HepG2 (cell line): ENCODE measurements at regions not wholly inside any gene's neighbourhood (a gene's known extent, or its start where the extent isn't known, plus 50 kb on each side); places are given as distances from the start of the nearest gene placed in this dataset.
"Not testable (repeated sequence)": the region's sequence is repeated elsewhere in the genome, so short reads cannot be mapped to it uniquely, and the experiment has no call there.

Experiments used
- CHD2 ChIP-seq: IDR thresholded peaks from 2 replicates; pipeline ENCODE4 v1.6.1; 2011; ENCODE audit warnings: low read depth, low read length, improper control_type of control experiment
- CSRNP2 ChIP-seq: sonication (generic); formaldehyde crosslinking; conservative IDR thresholded peaks from 2 replicates; pipeline ENCODE4 v1.8.0; 2022; ENCODE audit warnings: low read depth, missing genetic modification reagents
- ELF1 ChIP-seq: sonication (generic); formaldehyde crosslinking; IDR thresholded peaks from 2 replicates; pipeline ENCODE4 v1.4.0; 2020; ENCODE audit warnings: missing genetic modification reagents
- EP300 ChIP-seq, 3 experiments: sonication (generic) in 1 of 3; formaldehyde crosslinking in 1 of 3; IDR thresholded peaks; 2 replicates each; pipeline versions ENCODE4 v1.5.1 to v1.6.1; 2011 to 2020; ENCODE audit warnings: low read depth in 2 of 3, low read length in 2 of 3, borderline replicate concordance in 1 of 3, improper control_type of control experiment in 1 of 3, mild to moderate bottlenecking in 1 of 3, missing genetic modification reagents in 1 of 3, moderate library complexity in 1 of 3
- GTF2F1 ChIP-seq: fragments of 150-350 bp; IDR thresholded peaks from 2 replicates; pipeline ENCODE4 v1.6.1; 2014; ENCODE audit warnings: low read length
- KDM3A ChIP-seq: IDR thresholded peaks from 2 replicates; pipeline ENCODE4 v1.6.1; 2018; ENCODE audit warnings: low read depth, missing compliant biosample characterization
- KDM5B ChIP-seq: sonication (generic); formaldehyde crosslinking; IDR thresholded peaks from 2 replicates; pipeline ENCODE4 v1.4.0; 2020; ENCODE audit warnings: missing genetic modification reagents, mild to moderate bottlenecking, borderline replicate concordance
- PAF1 ChIP-seq: IDR thresholded peaks from 2 replicates; pipeline ENCODE4 v1.6.1; 2016; ENCODE audit warnings: missing genetic modification reagents, missing compliant biosample characterization
- TCF7 ChIP-seq: sonication (generic); IDR thresholded peaks from 2 replicates; pipeline ENCODE4 v1.6.1; 2016; ENCODE audit warnings: antibody characterized with exemption, low read depth
- ZNF33A ChIP-seq: sonication (generic); formaldehyde crosslinking; IDR thresholded peaks from 2 replicates; pipeline ENCODE4 v1.5.1; 2020; ENCODE audit warnings: missing genetic modification reagents, mild to moderate bottlenecking, moderate library complexity, borderline replicate concordance
- ZNF513 ChIP-seq: sonication (generic); formaldehyde crosslinking; conservative IDR thresholded peaks from 2 replicates; pipeline ENCODE4 v1.5.0; 2020; ENCODE audit warnings: missing genetic modification reagents
- TF ChIP-seq, protein P1 (sequence below): sonication (generic); formaldehyde crosslinking; IDR thresholded peaks from 2 replicates; pipeline ENCODE4 v1.5.0; 2020; ENCODE audit warnings: mild to moderate bottlenecking, missing genetic modification reagents, moderate library complexity

- not testable (repeated sequence) for TF ChIP-seq EP300 (IDR thresholded peaks at IDR 0.05; ENCODE audit: low read depth in 2 of 2, low read length in 2 of 2); EP300 (CRISPR knock-in tag; IDR thresholded peaks at IDR 0.05; ENCODE audit: borderline replicate concordance); GTF2F1; ELF1; KDM3A; PAF1 (CRISPR knock-in tag); CHD2; TCF7; KDM5B (CRISPR knock-in tag); ZNF513 (CRISPR knock-in tag); ZNF33A; CSRNP2 (CRISPR knock-in tag)
- TF ChIP-seq, protein P1, sequence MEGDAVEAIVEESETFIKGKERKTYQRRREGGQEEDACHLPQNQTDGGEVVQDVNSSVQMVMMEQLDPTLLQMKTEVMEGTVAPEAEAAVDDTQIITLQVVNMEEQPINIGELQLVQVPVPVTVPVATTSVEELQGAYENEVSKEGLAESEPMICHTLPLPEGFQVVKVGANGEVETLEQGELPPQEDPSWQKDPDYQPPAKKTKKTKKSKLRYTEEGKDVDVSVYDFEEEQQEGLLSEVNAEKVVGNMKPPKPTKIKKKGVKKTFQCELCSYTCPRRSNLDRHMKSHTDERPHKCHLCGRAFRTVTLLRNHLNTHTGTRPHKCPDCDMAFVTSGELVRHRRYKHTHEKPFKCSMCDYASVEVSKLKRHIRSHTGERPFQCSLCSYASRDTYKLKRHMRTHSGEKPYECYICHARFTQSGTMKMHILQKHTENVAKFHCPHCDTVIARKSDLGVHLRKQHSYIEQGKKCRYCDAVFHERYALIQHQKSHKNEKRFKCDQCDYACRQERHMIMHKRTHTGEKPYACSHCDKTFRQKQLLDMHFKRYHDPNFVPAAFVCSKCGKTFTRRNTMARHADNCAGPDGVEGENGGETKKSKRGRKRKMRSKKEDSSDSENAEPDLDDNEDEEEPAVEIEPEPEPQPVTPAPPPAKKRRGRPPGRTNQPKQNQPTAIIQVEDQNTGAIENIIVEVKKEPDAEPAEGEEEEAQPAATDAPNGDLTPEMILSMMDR (CRISPR knock-in tag): not testable (repeated sequence)
These were observed 163.3 kb upstream of the ZNG1F start for GRCh38 chr9:41352390-41352789.
